GM12878 (cell line): ENCODE measurements at regions not wholly inside any gene's neighbourhood (a gene's known extent, or its start where the extent isn't known, plus 50 kb on each side); places are given as distances from the start of the nearest gene placed in this dataset.

Experiments
- ATAC-seq: fragments of 200-7000 bp; cut with Tn5 transposase; 3 replicates; pipeline ENCODE4 v1.9.1; 2020; ENCODE audit warnings: mild to moderate bottlenecking, moderate library complexity
- BruUV-seq: library from RNA; stranded (reverse); fragments of 400-500 nt; replicated peaks from 2 replicates; lab custom pipeline; 2021; lab: Mats Ljungman, UMichigan
- CTCF ChIA-PET: fragments of 300-600 bp; sonication (Branson Sonifier 250); formaldehyde crosslinking; extraction: SDS; loops from one replicate; lab custom pipeline; 2021; ENCODE audit warnings: inconsistent platforms; lab: Yijun Ruan, JAX
- POLR2A ChIA-PET: fragments of 350-600 bp; formaldehyde crosslinking; extraction: SDS; loops from one replicate; lab custom pipeline; 2021; ENCODE audit warnings: inconsistent platforms; lab: Charles Lee
- RAD21 ChIA-PET: fragments of 300-600 bp; sonication (Branson Sonifier 250); formaldehyde crosslinking; loops from one replicate; lab custom pipeline; 2023; ENCODE audit warnings: antibody characterized with exemption; ENCODE audit not compliant: unreplicated experiment; lab: Charles Lee
- SMC1A ChIA-PET: fragments of 300-600 bp; sonication (Branson Sonifier 250); formaldehyde crosslinking; loops from one replicate; lab custom pipeline; 2023; ENCODE audit not compliant: unreplicated experiment, uncharacterized antibody; lab: Charles Lee
- DNase-seq: peaks from one replicate; pipeline ENCODE4 v3.0.0-alpha.2; 2011; ENCODE audit warnings: low read depth, low spot score
- FAIRE-seq: peaks from 3 replicates; lab custom pipeline; 2011; peaks lifted over from hg19 to GRCh38; lab: Jason Lieb, UNC
- H2AFZ ChIP-seq: 2 replicates; pipeline ENCODE4 v1.6.0; 2011; ENCODE audit warnings: low read depth, low read length, control low read depth; ENCODE audit not compliant: control insufficient read depth
- H3K27ac ChIP-seq: 2 replicates; pipeline ENCODE4 v1.5.1; 2011; ENCODE audit warnings: control low read depth; ENCODE audit not compliant: control insufficient read depth, insufficient read depth
- H3K27me3 ChIP-seq, 2 experiments: replicated peaks in 1 of 2; 2 replicates each; pipeline versions ENCODE4 v1.6.0 to v1.6.1; 2011; ENCODE audit warnings: low read length in 1 of 2; ENCODE audit not compliant: control insufficient read depth in 2 of 2, insufficient read depth in 2 of 2
- H3K36me3 ChIP-seq, 2 experiments: 2 replicates each; pipeline ENCODE4 v1.5.1; 2011; ENCODE audit warnings: low read length in 1 of 2; ENCODE audit not compliant: control insufficient read depth in 2 of 2, insufficient read depth in 2 of 2
- H3K4me1 ChIP-seq: 2 replicates; pipeline ENCODE4 v1.6.1; 2011; ENCODE audit warnings: mild to moderate bottlenecking, low read length, moderate library complexity, mixed read lengths; ENCODE audit not compliant: control insufficient read depth, insufficient read depth
- H3K4me2 ChIP-seq: 2 replicates; pipeline ENCODE4 v1.6.0; 2011; ENCODE audit warnings: control low read depth; ENCODE audit not compliant: control insufficient read depth, insufficient read depth
- H3K4me3 ChIP-seq: fragments of 200-600 bp; sonication (generic); 2 replicates; pipeline ENCODE4 v1.5.1; 2016
- H3K79me2 ChIP-seq: 2 replicates; pipeline ENCODE4 v1.6.0; 2011; ENCODE audit warnings: low read length; ENCODE audit not compliant: control insufficient read depth, insufficient read depth
- H3K9ac ChIP-seq: 2 replicates; pipeline ENCODE4 v1.8.0; 2011; ENCODE audit warnings: low read length, control low read depth, mixed read lengths; ENCODE audit not compliant: control insufficient read depth, insufficient read depth
- H3K9me3 ChIP-seq: replicated peaks from 3 replicates; pipeline ENCODE4 v1.5.1; 2011; ENCODE audit warnings: mild to moderate bottlenecking, low read length; ENCODE audit not compliant: control insufficient read depth, insufficient read depth
- H4K20me1 ChIP-seq: 2 replicates; pipeline ENCODE4 v1.6.0; 2011; ENCODE audit not compliant: control insufficient read depth, insufficient read depth
- CUX1 ChIP-seq: IDR thresholded peaks from 2 replicates; pipeline ENCODE4 v1.6.1; 2012; ENCODE audit warnings: improper control_type of control experiment, low read depth, low read length; ENCODE audit not compliant: insufficient replicate concordance
- HCFC1 ChIP-seq: fragments of 150-350 bp; IDR thresholded peaks from 2 replicates; pipeline ENCODE4 v1.6.1; 2014; ENCODE audit warnings: low read length
- HDGF ChIP-seq: fragments of 450-650 bp; IDR thresholded peaks from 2 replicates; pipeline ENCODE4 v1.6.1; 2016; ENCODE audit warnings: antibody characterized with exemption
- NKRF ChIP-seq: fragments of 450-650 bp; conservative IDR thresholded peaks from 2 replicates; pipeline ENCODE4 v1.6.1; 2017; ENCODE audit warnings: mild to moderate bottlenecking, moderate library complexity
- PAX5 ChIP-seq: IDR thresholded peaks from 2 replicates; pipeline ENCODE4 v1.6.1; 2011; ENCODE audit warnings: low read depth, low read length, borderline replicate concordance
- PAX8 ChIP-seq: fragments of 450-650 bp; IDR thresholded peaks from 2 replicates; pipeline ENCODE4 v1.6.1; 2017; ENCODE audit warnings: mild to moderate bottlenecking, moderate library complexity
- PML ChIP-seq: IDR thresholded peaks from 2 replicates; pipeline ENCODE4 v1.6.1; 2012; ENCODE audit warnings: low read length, inconsistent platforms
- RAD21 ChIP-seq: IDR thresholded peaks from 2 replicates; pipeline ENCODE4 v1.6.1; 2011; ENCODE audit warnings: mild to moderate bottlenecking, low read depth, low read length, moderate library complexity; ENCODE audit not compliant: insufficient read depth
- RBBP5 ChIP-seq: fragments of 200-600 bp; sonication (generic); conservative IDR thresholded peaks from 2 replicates; pipeline ENCODE4 v1.6.1; 2016
- ZSCAN29 ChIP-seq: fragments of 450-650 bp; IDR thresholded peaks from 2 replicates; pipeline ENCODE4 v1.6.1; 2017; ENCODE audit warnings: mild to moderate bottlenecking, moderate library complexity
- whole genome bisulfite sequencing: methylation state at CpG from one replicate; pipeline ENCODE4 v1.1.6; 2016; ENCODE audit warnings: low lambda C conversion rate; ENCODE audit not compliant: insufficient replicate concordance, insufficient coverage; ENCODE audit errors: missing lambda C conversion rate; 5-methylcytosine and 5-hydroxymethylcytosine counted together
- in situ Hi-C: fragments of 300-500 bp; cut with MboI; formaldehyde crosslinking; loops from 9 replicates; pipeline ENCODE4 v1.14.3; 2018; ENCODE audit warnings: mixed read lengths
- intact Hi-C: fragments of 100-400 bp; cut with micrococcal nuclease; formaldehyde crosslinking; loops from one replicate; pipeline ENCODE4 v1.14.2; 2022; ENCODE audit not compliant: unreplicated experiment

GRCh38 chr11:115745066-115745465 is 240.9 kb upstream of the CADM1 start:
- TF ChIP-seq RAD21 = no peak
- TF ChIP-seq PML = no peak
- no peak for TF ChIP-seq PAX5
- no peak for TF ChIP-seq PAX8
- no peak for TF ChIP-seq RBBP5
- no peak for TF ChIP-seq NKRF
- TF ChIP-seq HDGF = no peak
- TF ChIP-seq ZSCAN29 = no peak
- no peak for TF ChIP-seq CUX1
- no peak for TF ChIP-seq HCFC1
- DNase-seq = no peak
- ChIA-PET POLR2A (no interaction called here), RAD21 (no interaction called here), CTCF (no interaction called here), SMC1A (interaction anchor here (0.5 kb wide), 1 partner anchor 287 kb away, joined by 3 read pairs; no protein-coding TSS in a partner anchor)
- Histone ChIP-seq H4K20me1 (no peaks in the 10 kb centered on the region), H3K27me3 (peaks cover 2 to 6% of the 10 kb centered on the region in 2 experiments; a peak in 2 of 4 replicates), H3K36me3 (no peaks in the 10 kb centered on the region), H3K9ac (no peak overlapping the region), H3K4me2 (no peak overlapping the region), H3K4me3 (no peak overlapping the region), H3K4me1 (no peaks in the 10 kb centered on the region), H2AFZ (no peak overlapping the region), H3K27ac (no peak overlapping the region), H3K9me3 (no peaks in the 10 kb centered on the region; the same call in 2 of the 3 replicates), H3K79me2 (no peaks in the 10 kb centered on the region)
- FAIRE-seq = no peak
- intact Hi-C loops (no loop called here), in situ Hi-C loops (no loop called here)
- BruUV-seq = no TSS peak
- no peak for ATAC-seq
- WGBS = 56% methylated on average over 7 of the region's 7 CpGs
